ENCODE measurements at regions not wholly inside any gene's neighbourhood (a gene's known extent, or its start where the extent isn't known, plus 50 kb on each side); places are given as distances from the start of the nearest gene placed in this dataset.

- no peak for TF ChIP-seq CTCF (IDR thresholded peaks at IDR 0.05; ENCODE audit: low read depth, low read length, missing input control)
- TF ChIP-seq REST (IDR thresholded peaks at IDR 0.05), result no peak
- TF ChIP-seq GABPA (IDR thresholded peaks at IDR 0.05 in 1 of 2, conservative IDR thresholded peaks at IDR 0.05 in 1 of 2), result no peak
- TF ChIP-seq YY1 (IDR thresholded peaks at IDR 0.05), result no peak
Measured at GRCh38 chr5:126137891-126138280, 285.3 kb upstream of the GRAMD2B start.

Data from liver (tissue), 3 donors.